Mononuclear cell (primary cell): ENCODE measurements at regions not wholly inside any gene's neighbourhood (a gene's known extent, or its start where the extent isn't known, plus 50 kb on each side); places are given as distances from the start of the nearest gene placed in this dataset.

Experiments
- H3K27me3 ChIP-seq: 2 replicates; pipeline ENCODE4 v1.6.0; 2011; ENCODE audit warnings: low read length, control low read depth; ENCODE audit not compliant: insufficient read depth
- H3K4me1 ChIP-seq: 2 replicates; pipeline ENCODE4 v1.5.1; 2011; ENCODE audit warnings: mild to moderate bottlenecking, low read length, control low read depth; ENCODE audit not compliant: insufficient read depth
- H3K4me3 ChIP-seq: 2 replicates; pipeline ENCODE4 v1.5.1; 2011; ENCODE audit warnings: mild to moderate bottlenecking, low read length, moderate library complexity
- H3K9me3 ChIP-seq: 2 replicates; pipeline ENCODE4 v1.5.1; 2011; ENCODE audit warnings: low read depth, mild to moderate bottlenecking, control low read depth, low read length

GRCh38 chr6:145490068-145490467, 245.3 kb downstream of the EPM2A start:
- no peaks in the 10 kb centered on the region for H3K27me3 ChIP-seq
- H3K9me3 ChIP-seq: no peaks in the 10 kb centered on the region
- H3K4me3 ChIP-seq: no peak overlapping the region
- no peaks in the 10 kb centered on the region for H3K4me1 ChIP-seq

- Histone ChIP-seq H3K9me3 (no peaks in the 10 kb centered on the region), H3K4me1 (no peaks in the 10 kb centered on the region)
Measured at GRCh38 chr6:145491126-145491525, 244.2 kb downstream of the EPM2A start.

DNA sequence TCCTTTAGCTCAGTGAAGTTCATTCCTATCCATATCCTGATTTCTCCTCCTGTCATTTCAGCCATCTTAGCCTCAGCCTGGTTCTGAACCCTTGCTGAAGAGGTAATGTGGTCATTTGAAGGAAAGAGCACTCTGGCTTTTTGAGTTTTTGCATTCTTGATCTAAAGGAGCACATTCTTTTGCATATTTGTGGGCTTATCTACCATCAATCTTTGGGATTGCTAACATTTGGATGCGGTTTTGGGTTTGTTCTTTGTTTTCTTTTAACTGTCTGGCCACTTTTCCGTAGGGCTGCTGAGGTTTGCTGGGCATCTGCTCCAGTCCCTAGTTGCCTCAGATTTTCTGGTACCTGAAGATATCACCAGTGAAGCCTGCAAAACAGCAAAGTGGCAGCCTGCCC, 238.3 kb downstream of the EPM2A start:
- no peaks in the 10 kb centered on the region for H3K9me3 ChIP-seq
- H3K4me3 ChIP-seq: no peak overlapping the region
- H3K27me3 ChIP-seq: no peaks in the 10 kb centered on the region
- no peaks in the 10 kb centered on the region for H3K4me1 ChIP-seq

More at GRCh38 chr6:145491126-145491525, 244.2 kb downstream of the EPM2A start:
- no peak overlapping the region for H3K4me3 ChIP-seq
- no peaks in the 10 kb centered on the region for H3K27me3 ChIP-seq

- Histone ChIP-seq H3K4me1 (no peaks in the 10 kb centered on the region), H3K9me3 (no peaks in the 10 kb centered on the region), H3K4me3 (no peak overlapping the region), H3K27me3 (no peaks in the 10 kb centered on the region)
Measured at GRCh38 chr6:145498425-145498824, 236.9 kb downstream of the EPM2A start.

GRCh38 chr6:145502416-145502815, 232.9 kb downstream of the EPM2A start:
- Histone ChIP-seq H3K9me3 (no peaks in the 10 kb centered on the region), H3K27me3 (no peaks in the 10 kb centered on the region), H3K4me3 (no peak overlapping the region), H3K4me1 (no peaks in the 10 kb centered on the region)

- peaks cover 27% of the 10 kb centered on the region for H3K9me3 ChIP-seq
Measured at GRCh38 chr6:145506136-145506535, 229.2 kb downstream of the EPM2A start.

DNA sequence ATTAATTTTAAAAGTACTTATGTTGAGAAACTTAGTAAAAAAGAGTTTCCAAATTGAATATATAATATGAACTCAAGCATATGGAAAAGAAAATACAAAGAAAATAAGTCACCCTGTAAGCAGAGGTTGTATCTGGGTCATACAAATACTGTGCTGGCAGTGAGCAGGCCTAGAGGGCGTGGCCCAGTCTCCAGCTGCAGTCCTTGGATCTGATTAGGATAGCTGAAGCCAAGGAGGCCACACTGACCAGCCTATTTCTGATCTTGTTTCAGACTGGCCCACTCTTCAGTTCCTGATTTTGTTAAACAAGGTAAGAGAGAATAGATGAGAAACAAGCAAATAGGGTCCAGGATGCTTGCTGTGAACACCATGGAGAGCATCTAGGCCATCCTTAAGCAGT, 228.8 kb downstream of the EPM2A start:
- H3K27me3 ChIP-seq: no peaks in the 10 kb centered on the region
- peaks cover 31% of the 10 kb centered on the region for H3K9me3 ChIP-seq
- no peaks in the 10 kb centered on the region for H3K4me1 ChIP-seq
- H3K4me3 ChIP-seq: no peak overlapping the region

More at GRCh38 chr6:145506136-145506535, 229.2 kb downstream of the EPM2A start:
- Histone ChIP-seq H3K4me1 (no peaks in the 10 kb centered on the region), H3K27me3 (no peaks in the 10 kb centered on the region), H3K4me3 (no peak overlapping the region)

DNA sequence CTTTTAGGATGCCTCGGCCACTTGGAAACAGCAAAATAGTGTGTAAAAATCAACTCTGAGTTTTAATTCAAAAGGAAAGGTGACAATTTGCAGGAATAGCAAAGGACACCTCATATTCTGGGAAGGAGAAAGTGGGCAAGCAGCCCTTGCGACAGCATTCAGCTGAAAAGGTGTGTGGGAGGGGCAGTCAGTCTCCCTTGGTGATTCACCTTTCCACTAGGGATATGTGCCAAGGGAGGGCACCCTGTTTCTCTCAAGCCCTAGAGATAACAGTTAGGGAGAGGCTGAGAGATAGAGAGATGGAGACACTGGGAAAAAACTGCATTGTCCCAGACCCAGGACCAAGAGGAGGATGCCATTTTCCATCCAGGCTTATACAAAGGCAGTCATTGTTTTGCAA, 228.1 kb downstream of the EPM2A start:
- H3K27me3 ChIP-seq: no peaks in the 10 kb centered on the region
- no peaks in the 10 kb centered on the region for H3K4me1 ChIP-seq
- peaks cover 36% of the 10 kb centered on the region for H3K9me3 ChIP-seq
- no peak overlapping the region for H3K4me3 ChIP-seq

DNA sequence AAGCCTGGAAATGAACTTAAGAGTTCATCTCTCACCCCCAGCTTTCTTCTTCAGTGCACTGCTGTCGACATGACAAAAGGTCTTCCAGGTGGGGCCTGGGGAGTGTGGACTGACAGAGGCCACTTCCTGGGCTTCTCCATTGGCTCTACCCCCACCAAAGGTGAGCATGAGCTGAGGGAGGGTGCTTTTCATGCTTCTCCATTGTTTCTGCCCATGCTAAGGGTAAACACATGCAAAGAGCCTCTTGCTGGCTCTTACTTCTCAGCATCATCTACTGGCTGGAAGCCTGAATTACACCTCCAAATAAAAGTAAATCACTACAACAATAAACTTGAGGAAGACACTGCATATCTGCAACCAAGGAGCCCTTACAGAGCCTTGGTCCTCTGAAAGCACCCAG, 227.2 kb downstream of the EPM2A start:
- no peaks in the 10 kb centered on the region for H3K4me1 ChIP-seq
- H3K9me3 ChIP-seq: peaks cover 36% of the 10 kb centered on the region
- no peak overlapping the region for H3K4me3 ChIP-seq
- no peaks in the 10 kb centered on the region for H3K27me3 ChIP-seq

GRCh38 chr6:145517492-145517891, 217.8 kb downstream of the EPM2A start:
- no peak overlapping the region for H3K4me3 ChIP-seq
- H3K4me1 ChIP-seq: no peaks in the 10 kb centered on the region
- H3K27me3 ChIP-seq: no peaks in the 10 kb centered on the region

DNA sequence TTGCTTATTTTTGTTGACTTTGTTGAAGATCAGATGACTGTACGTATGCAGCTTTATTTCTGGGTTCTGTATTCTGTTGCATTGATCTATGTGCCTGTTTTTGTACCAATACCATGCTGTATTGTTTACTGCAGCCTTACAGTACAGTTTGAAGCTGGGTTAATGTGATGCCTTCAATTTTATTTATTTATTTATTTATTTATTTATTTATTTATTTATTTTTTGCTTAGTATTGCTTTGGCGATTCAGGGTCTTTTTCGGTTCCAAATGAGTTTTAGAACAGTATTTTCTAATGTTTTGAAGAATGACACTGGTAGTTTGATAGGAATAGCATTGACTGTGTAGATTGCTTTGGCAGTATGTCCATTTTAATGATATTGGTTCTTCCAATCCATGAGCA, 210.3 kb downstream of the EPM2A start:
- Histone ChIP-seq H3K27me3 (no peaks in the 10 kb centered on the region), H3K9me3 (peaks cover 4% of the 10 kb centered on the region), H3K4me3 (no peak overlapping the region), H3K4me1 (no peaks in the 10 kb centered on the region)

More at GRCh38 chr6:145517492-145517891, 217.8 kb downstream of the EPM2A start:
- no peaks in the 10 kb centered on the region for H3K9me3 ChIP-seq

GRCh38 chr6:145529582-145529981, 205.7 kb downstream of the EPM2A start:
- no peak overlapping the region for H3K4me3 ChIP-seq
- no peaks in the 10 kb centered on the region for H3K4me1 ChIP-seq
- H3K9me3 ChIP-seq: no peaks in the 10 kb centered on the region
- no peaks in the 10 kb centered on the region for H3K27me3 ChIP-seq

GRCh38 chr6:145530454-145530853, 204.9 kb downstream of the EPM2A start:
- H3K4me3 ChIP-seq: no peak overlapping the region
- no peaks in the 10 kb centered on the region for H3K9me3 ChIP-seq
- H3K4me1 ChIP-seq: no peaks in the 10 kb centered on the region
- no peaks in the 10 kb centered on the region for H3K27me3 ChIP-seq

DNA sequence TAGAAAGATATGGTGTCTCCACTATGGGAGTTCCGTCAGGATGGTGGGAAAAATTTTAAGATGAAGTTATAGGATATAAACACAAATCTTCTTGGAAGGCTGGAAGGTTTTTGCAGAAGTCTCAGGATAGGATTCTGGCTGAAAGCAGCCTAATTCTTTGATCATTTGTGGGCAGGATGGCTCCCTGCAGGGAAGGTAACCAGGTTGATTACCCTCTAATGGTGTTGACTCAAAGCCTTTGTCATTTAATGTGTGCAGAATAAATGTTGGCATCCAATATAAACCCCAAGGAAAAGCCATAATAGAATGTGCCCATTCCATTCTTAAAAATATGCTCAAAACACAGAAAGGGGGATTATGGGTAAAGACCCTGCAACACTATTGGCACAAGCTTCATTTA, 204.3 kb downstream of the EPM2A start:
- H3K27me3 ChIP-seq: no peaks in the 10 kb centered on the region
- no peaks in the 10 kb centered on the region for H3K9me3 ChIP-seq
- H3K4me1 ChIP-seq: no peaks in the 10 kb centered on the region
- H3K4me3 ChIP-seq: no peak overlapping the region

DNA sequence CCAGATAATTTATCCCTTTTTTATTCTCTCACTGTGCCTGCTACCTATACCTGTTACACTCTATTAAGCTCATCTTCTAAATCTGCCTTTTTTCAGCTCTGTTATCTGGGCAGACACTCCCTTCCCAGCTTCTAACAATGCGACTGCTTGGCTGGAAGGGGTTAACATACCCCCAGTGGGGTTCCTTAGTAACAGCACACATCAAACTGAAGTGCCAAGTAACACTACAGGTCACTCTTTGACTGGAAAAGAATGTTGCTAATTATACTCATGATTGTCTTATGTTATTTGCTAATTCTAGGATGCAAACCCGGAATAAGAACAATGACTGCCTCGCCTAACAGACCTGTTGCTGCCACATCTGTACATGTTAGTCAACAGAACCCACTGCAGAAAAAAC, 203.5 kb downstream of the EPM2A start:
- Histone ChIP-seq H3K9me3 (no peaks in the 10 kb centered on the region), H3K27me3 (no peaks in the 10 kb centered on the region), H3K4me1 (no peaks in the 10 kb centered on the region), H3K4me3 (no peak overlapping the region)

- Histone ChIP-seq H3K27me3 (no peaks in the 10 kb centered on the region), H3K4me1 (no peaks in the 10 kb centered on the region), H3K4me3 (no peak overlapping the region), H3K9me3 (no peaks in the 10 kb centered on the region)
Measured at GRCh38 chr6:145532361-145532760, 203.0 kb downstream of the EPM2A start.

GRCh38 chr6:145534989-145535388, 200.3 kb downstream of the EPM2A start:
- H3K9me3 ChIP-seq: no peaks in the 10 kb centered on the region
- H3K4me3 ChIP-seq: no peak overlapping the region
- no peaks in the 10 kb centered on the region for H3K4me1 ChIP-seq
- no peaks in the 10 kb centered on the region for H3K27me3 ChIP-seq
